SK-N-SH (cell line): ENCODE measurements at regions not wholly inside any gene's neighbourhood (a gene's known extent, or its start where the extent isn't known, plus 50 kb on each side); places are given as distances from the start of the nearest gene placed in this dataset.

Experiments used
- CTCF ChIA-PET: fragments of 300-600, 350-600 bp; formaldehyde crosslinking; extraction: SDS; loops from one replicate; lab custom pipeline; 2021; lab: Yijun Ruan, JAX
- POLR2A ChIA-PET: fragments of 350-600 bp; sonication (Branson Sonifier 250); formaldehyde crosslinking; extraction: SDS; loops from one replicate; lab custom pipeline; 2020; ENCODE audit warnings: antibody characterized with exemption, inconsistent platforms; lab: Yijun Ruan, JAX
- DNase-seq: peaks from one replicate; pipeline ENCODE4 v3.0.0; 2012
- H2AFZ ChIP-seq: fragments of 200-600 bp; sonication (generic); 2 replicates; pipeline ENCODE4 v1.8.1; 2016; ENCODE audit warnings: antibody characterized with exemption, mild to moderate bottlenecking, low read depth
- H3F3A ChIP-seq: fragments of 200-600 bp; sonication (generic); replicated peaks from 2 replicates; pipeline ENCODE3; 2016; ENCODE audit warnings: antibody characterized with exemption, mild to moderate bottlenecking; ENCODE audit not compliant: insufficient read depth
- H3K27ac ChIP-seq, 2 experiments: fragments of 200-500 bp in 1 of 2; fragments of 200-600 bp in 1 of 2; sonication (Bioruptor generic) in 1 of 2; sonication (generic), shearing (Covaris generic) in 1 of 2; 2 replicates each; pipeline versions ENCODE4 v1.5.1 to v1.6.1; 2014 to 2016; ENCODE audit warnings: low read depth in 2 of 2, inconsistent platforms in 1 of 2, low read length in 1 of 2, mild to moderate bottlenecking in 1 of 2, mixed read lengths in 1 of 2
- H3K27me3 ChIP-seq: fragments of 200-600 bp; sonication (generic), shearing (Covaris generic); 2 replicates; pipeline ENCODE4 v1.6.1; 2016; ENCODE audit warnings: mixed run types; ENCODE audit not compliant: insufficient read depth
- H3K36me3 ChIP-seq, 2 experiments: fragments of 200-500 bp in 1 of 2; fragments of 200-600 bp in 1 of 2; sonication (Bioruptor generic) in 1 of 2; sonication (generic) in 1 of 2; replicated peaks in 1 of 2; 2 replicates each; pipeline versions ENCODE3 to v1.5.1; 2014 to 2016; ENCODE audit warnings: low read length in 1 of 2, mild to moderate bottlenecking in 1 of 2; ENCODE audit not compliant: insufficient read depth in 2 of 2, control insufficient read depth in 1 of 2
- H3K4me1 ChIP-seq, 2 experiments: fragments of 200-500 bp in 1 of 2; fragments of 200-600 bp in 1 of 2; sonication (Bioruptor generic) in 1 of 2; sonication (generic), shearing (Covaris generic) in 1 of 2; 2 replicates each; pipeline versions ENCODE4 v1.5.1 to v1.6.1; 2014 to 2016; ENCODE audit warnings: low read depth in 1 of 2, low read length in 1 of 2, mixed run types in 1 of 2; ENCODE audit not compliant: insufficient read depth in 2 of 2, control insufficient read depth in 1 of 2
- H3K4me2 ChIP-seq: fragments of 200-600 bp; sonication (generic), shearing (Covaris generic); 2 replicates; pipeline ENCODE4 v1.6.1; 2017; ENCODE audit warnings: mixed run types
- H3K4me3 ChIP-seq, 2 experiments: fragments of 200-500 bp in 1 of 2; fragments of 200-600 bp in 1 of 2; sonication (Bioruptor generic) in 1 of 2; sonication (generic), shearing (Covaris generic) in 1 of 2; 2 replicates each; pipeline versions ENCODE4 v1.5.1 to v1.8.1; 2014 to 2016; ENCODE audit warnings: low read depth in 2 of 2, inconsistent platforms in 1 of 2, low read length in 1 of 2, mild to moderate bottlenecking in 1 of 2, mixed read lengths in 1 of 2, moderate library complexity in 1 of 2
- H3K79me2 ChIP-seq: fragments of 200-600 bp; sonication (generic); 2 replicates; pipeline ENCODE4 v1.8.1; 2017; ENCODE audit warnings: mild to moderate bottlenecking; ENCODE audit not compliant: insufficient read depth
- H3K9ac ChIP-seq: fragments of 200-600 bp; sonication (generic); 2 replicates; pipeline ENCODE4 v1.6.1; 2017; ENCODE audit warnings: mixed run types
- H3K9me2 ChIP-seq: fragments of 200-600 bp; sonication (generic); 2 replicates; pipeline ENCODE4 v1.6.1; 2017; ENCODE audit warnings: mixed run types
- H3K9me3 ChIP-seq: fragments of 200-600 bp; sonication (generic); 2 replicates; pipeline ENCODE4 v1.6.1; 2017; ENCODE audit warnings: mixed run types, mild to moderate bottlenecking, moderate library complexity
- H4K20me1 ChIP-seq: fragments of 200-600 bp; sonication (generic); 2 replicates; pipeline ENCODE4 v1.6.1; 2017; ENCODE audit warnings: mild to moderate bottlenecking, mixed run types; ENCODE audit not compliant: insufficient read depth
- CTCF ChIP-seq: fragments of 200-600 bp; sonication (generic); IDR thresholded peaks from 2 replicates; pipeline ENCODE4 v1.6.1; 2017; ENCODE audit warnings: antibody characterized with exemption, mild to moderate bottlenecking, moderate library complexity
- FOSL2 ChIP-seq: IDR thresholded peaks from 2 replicates; pipeline ENCODE4 v1.4.0; 2012; ENCODE audit warnings: low read depth, mild to moderate bottlenecking, moderate library complexity, borderline replicate concordance
- FOXM1 ChIP-seq: IDR thresholded peaks from 2 replicates; pipeline ENCODE4 v1.4.0; 2012; ENCODE audit warnings: low read depth, mild to moderate bottlenecking
- JUND ChIP-seq: IDR thresholded peaks from 2 replicates; pipeline ENCODE4 v1.4.0; 2012
- MAX ChIP-seq: IDR thresholded peaks from 2 replicates; pipeline ENCODE4 v1.4.0; 2012; ENCODE audit warnings: low read depth
- MEF2A ChIP-seq: IDR thresholded peaks from 2 replicates; pipeline ENCODE4 v1.4.0; 2012; ENCODE audit warnings: low read depth, borderline replicate concordance
- MXI1 ChIP-seq: IDR thresholded peaks from 2 replicates; pipeline ENCODE4 v1.6.1; 2012; ENCODE audit warnings: mild to moderate bottlenecking, low read depth, low read length, improper control_type of control experiment
- RAD21 ChIP-seq: IDR thresholded peaks from 2 replicates; pipeline ENCODE4 v1.6.1; 2012; ENCODE audit warnings: mild to moderate bottlenecking, low read length
- RXRA ChIP-seq: IDR thresholded peaks from 2 replicates; pipeline ENCODE4 v1.4.0; 2012; ENCODE audit warnings: low read depth, mild to moderate bottlenecking, borderline replicate concordance
- SIN3A ChIP-seq: IDR thresholded peaks from 2 replicates; pipeline ENCODE4 v1.6.1; 2012; ENCODE audit warnings: low read depth, mild to moderate bottlenecking, low read length, moderate library complexity, borderline replicate concordance
- SMC3 ChIP-seq: IDR thresholded peaks from 2 replicates; pipeline ENCODE4 v1.6.1; 2012; ENCODE audit warnings: low read depth, low read length, improper control_type of control experiment
- TAF1 ChIP-seq: IDR thresholded peaks from 2 replicates; pipeline ENCODE4 v1.6.1; 2012; ENCODE audit warnings: low read depth, mild to moderate bottlenecking, low read length, moderate library complexity, borderline replicate concordance
- TCF12 ChIP-seq: IDR thresholded peaks from 2 replicates; pipeline ENCODE4 v1.4.0; 2012
- WGBS: methylation state at CpG from one replicate; pipeline ENCODE4 v1.1.6; 2017; ENCODE audit warnings: low lambda C conversion rate; 5-methylcytosine and 5-hydroxymethylcytosine counted together
- TF ChIP-seq, protein P1 (sequence below): IDR thresholded peaks from 2 replicates; pipeline ENCODE4 v1.4.0; 2012; ENCODE audit warnings: low read depth, borderline replicate concordance
- TF ChIP-seq, protein P2 (sequence below): IDR thresholded peaks from 2 replicates; pipeline ENCODE4 v1.6.1; 2012; ENCODE audit warnings: mild to moderate bottlenecking, low read depth, low read length, moderate library complexity
- TF ChIP-seq, protein P3 (sequence below): fragments of 150-350 bp; IDR thresholded peaks from 2 replicates; pipeline ENCODE4 v1.6.1; 2017; ENCODE audit warnings: antibody characterized with exemption, low read length, low read depth, borderline replicate concordance
- TF ChIP-seq, protein P4 (sequence below): IDR thresholded peaks from 2 replicates; pipeline ENCODE4; 2012

- Histone ChIP-seq H3K36me3 (no peaks in the 10 kb centered on the region), H2AFZ (no peak overlapping the region), H3K9me3 (no peaks in the 10 kb centered on the region), H3F3A (no peaks in the 10 kb centered on the region), H3K4me2 (no peak overlapping the region), H3K4me1 (no peaks in the 10 kb centered on the region), H3K79me2 (no peaks in the 10 kb centered on the region), H3K9ac (no peak overlapping the region), H3K27ac (no peak overlapping the region), H4K20me1 (no peaks in the 10 kb centered on the region), H3K27me3 (peaks cover 11% of the 10 kb centered on the region; the same call in 1 of the 2 replicates), H3K4me3 (no peak overlapping the region), H3K9me2 (no peaks in the 10 kb centered on the region)
- POLR2A ChIA-PET: no interaction called here
- CTCF ChIA-PET: interaction anchor here (1.0 to 1.3 kb wide), 2 partner anchors 22 to 36 kb away, joined by 3 to 4 read pairs; no protein-coding TSS in a partner anchor
- no peak for DNase-seq
- TF ChIP-seq MAX: no peak
- TF ChIP-seq FOSL2: no peak
- 78% methylated on average over 1 of the region's 1 CpG for WGBS
Observed at GRCh38 chr22:22038178-22038880, 55.7 kb upstream of the TOP3B start.

- H4K20me1 ChIP-seq: no peaks in the 10 kb centered on the region
- no peak overlapping the region for H3K9ac ChIP-seq
- ChIA-PET POLR2A (no interaction called here), CTCF (interaction anchor here (0.6 to 1.3 kb wide), 3 partner anchors 23 to 107 kb away, joined by 3 to 4 read pairs (median 3); no protein-coding TSS in a partner anchor)
- no peaks in the 10 kb centered on the region for H3K36me3 ChIP-seq
- H3K27me3 ChIP-seq: peaks cover 11% of the 10 kb centered on the region; the same call in 1 of the 2 replicates
- H3K27ac ChIP-seq: no peak overlapping the region
- no peaks in the 10 kb centered on the region for H3K79me2 ChIP-seq
- no peak overlapping the region for H3K4me3 ChIP-seq
- no peaks in the 10 kb centered on the region for H3K4me1 ChIP-seq
- no peaks in the 10 kb centered on the region for H3K9me2 ChIP-seq
- no peaks in the 10 kb centered on the region for H3F3A ChIP-seq
- H2AFZ ChIP-seq: no peak overlapping the region
- no peaks in the 10 kb centered on the region for H3K9me3 ChIP-seq
- 71% methylated on average over 1 of the region's 1 CpG for WGBS
- no peak overlapping the region for H3K4me2 ChIP-seq
- DNase-seq: no peak
- no peak for TF ChIP-seq SIN3A
- no peak for TF ChIP-seq MEF2A
- TF ChIP-seq, protein P1, sequence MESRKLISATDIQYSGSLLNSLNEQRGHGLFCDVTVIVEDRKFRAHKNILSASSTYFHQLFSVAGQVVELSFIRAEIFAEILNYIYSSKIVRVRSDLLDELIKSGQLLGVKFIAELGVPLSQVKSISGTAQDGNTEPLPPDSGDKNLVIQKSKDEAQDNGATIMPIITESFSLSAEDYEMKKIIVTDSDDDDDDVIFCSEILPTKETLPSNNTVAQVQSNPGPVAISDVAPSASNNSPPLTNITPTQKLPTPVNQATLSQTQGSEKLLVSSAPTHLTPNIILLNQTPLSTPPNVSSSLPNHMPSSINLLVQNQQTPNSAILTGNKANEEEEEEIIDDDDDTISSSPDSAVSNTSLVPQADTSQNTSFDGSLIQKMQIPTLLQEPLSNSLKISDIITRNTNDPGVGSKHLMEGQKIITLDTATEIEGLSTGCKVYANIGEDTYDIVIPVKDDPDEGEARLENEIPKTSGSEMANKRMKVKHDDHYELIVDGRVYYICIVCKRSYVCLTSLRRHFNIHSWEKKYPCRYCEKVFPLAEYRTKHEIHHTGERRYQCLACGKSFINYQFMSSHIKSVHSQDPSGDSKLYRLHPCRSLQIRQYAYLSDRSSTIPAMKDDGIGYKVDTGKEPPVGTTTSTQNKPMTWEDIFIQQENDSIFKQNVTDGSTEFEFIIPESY: no peak
- TF ChIP-seq FOSL2: no peak
- TF ChIP-seq TCF12: no peak
- TF ChIP-seq, protein P2, sequence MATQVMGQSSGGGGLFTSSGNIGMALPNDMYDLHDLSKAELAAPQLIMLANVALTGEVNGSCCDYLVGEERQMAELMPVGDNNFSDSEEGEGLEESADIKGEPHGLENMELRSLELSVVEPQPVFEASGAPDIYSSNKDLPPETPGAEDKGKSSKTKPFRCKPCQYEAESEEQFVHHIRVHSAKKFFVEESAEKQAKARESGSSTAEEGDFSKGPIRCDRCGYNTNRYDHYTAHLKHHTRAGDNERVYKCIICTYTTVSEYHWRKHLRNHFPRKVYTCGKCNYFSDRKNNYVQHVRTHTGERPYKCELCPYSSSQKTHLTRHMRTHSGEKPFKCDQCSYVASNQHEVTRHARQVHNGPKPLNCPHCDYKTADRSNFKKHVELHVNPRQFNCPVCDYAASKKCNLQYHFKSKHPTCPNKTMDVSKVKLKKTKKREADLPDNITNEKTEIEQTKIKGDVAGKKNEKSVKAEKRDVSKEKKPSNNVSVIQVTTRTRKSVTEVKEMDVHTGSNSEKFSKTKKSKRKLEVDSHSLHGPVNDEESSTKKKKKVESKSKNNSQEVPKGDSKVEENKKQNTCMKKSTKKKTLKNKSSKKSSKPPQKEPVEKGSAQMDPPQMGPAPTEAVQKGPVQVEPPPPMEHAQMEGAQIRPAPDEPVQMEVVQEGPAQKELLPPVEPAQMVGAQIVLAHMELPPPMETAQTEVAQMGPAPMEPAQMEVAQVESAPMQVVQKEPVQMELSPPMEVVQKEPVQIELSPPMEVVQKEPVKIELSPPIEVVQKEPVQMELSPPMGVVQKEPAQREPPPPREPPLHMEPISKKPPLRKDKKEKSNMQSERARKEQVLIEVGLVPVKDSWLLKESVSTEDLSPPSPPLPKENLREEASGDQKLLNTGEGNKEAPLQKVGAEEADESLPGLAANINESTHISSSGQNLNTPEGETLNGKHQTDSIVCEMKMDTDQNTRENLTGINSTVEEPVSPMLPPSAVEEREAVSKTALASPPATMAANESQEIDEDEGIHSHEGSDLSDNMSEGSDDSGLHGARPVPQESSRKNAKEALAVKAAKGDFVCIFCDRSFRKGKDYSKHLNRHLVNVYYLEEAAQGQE: no peak
- TF ChIP-seq RAD21: no peak
- TF ChIP-seq SMC3: no peak
- no peak for TF ChIP-seq CTCF
- no peak for TF ChIP-seq JUND
- TF ChIP-seq MXI1: no peak
- TF ChIP-seq RXRA: no peak
- TF ChIP-seq TAF1: no peak
- TF ChIP-seq, protein P3, sequence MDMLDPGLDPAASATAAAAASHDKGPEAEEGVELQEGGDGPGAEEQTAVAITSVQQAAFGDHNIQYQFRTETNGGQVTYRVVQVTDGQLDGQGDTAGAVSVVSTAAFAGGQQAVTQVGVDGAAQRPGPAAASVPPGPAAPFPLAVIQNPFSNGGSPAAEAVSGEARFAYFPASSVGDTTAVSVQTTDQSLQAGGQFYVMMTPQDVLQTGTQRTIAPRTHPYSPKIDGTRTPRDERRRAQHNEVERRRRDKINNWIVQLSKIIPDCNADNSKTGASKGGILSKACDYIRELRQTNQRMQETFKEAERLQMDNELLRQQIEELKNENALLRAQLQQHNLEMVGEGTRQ: no peak
- TF ChIP-seq, protein P4, sequence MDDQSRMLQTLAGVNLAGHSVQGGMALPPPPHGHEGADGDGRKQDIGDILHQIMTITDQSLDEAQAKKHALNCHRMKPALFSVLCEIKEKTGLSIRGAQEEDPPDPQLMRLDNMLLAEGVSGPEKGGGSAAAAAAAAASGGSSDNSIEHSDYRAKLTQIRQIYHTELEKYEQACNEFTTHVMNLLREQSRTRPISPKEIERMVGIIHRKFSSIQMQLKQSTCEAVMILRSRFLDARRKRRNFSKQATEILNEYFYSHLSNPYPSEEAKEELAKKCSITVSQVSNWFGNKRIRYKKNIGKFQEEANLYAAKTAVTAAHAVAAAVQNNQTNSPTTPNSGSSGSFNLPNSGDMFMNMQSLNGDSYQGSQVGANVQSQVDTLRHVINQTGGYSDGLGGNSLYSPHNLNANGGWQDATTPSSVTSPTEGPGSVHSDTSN: no peak
- TF ChIP-seq FOXM1: no peak
Observed at GRCh38 chr22:22037740-22038139, 55.2 kb upstream of the TOP3B start.
